H9 (cell line): ENCODE measurements at regions not wholly inside any gene's neighbourhood (a gene's known extent, or its start where the extent isn't known, plus 50 kb on each side); places are given as distances from the start of the nearest gene placed in this dataset.

Source experiments
- DNase-seq: peaks from one replicate; pipeline ENCODE4 v3.0.0-alpha.2; 2017
- H2AFZ ChIP-seq: one replicate; pipeline ENCODE4 v1.6.1; 2013; ENCODE audit warnings: mild to moderate bottlenecking, low read length, control low read depth, moderate library complexity
- H2AK5ac ChIP-seq: 2 replicates; pipeline ENCODE4 v1.6.1; 2013; ENCODE audit warnings: low read length, control low read depth, mixed read lengths; ENCODE audit not compliant: insufficient read length
- H2BK120ac ChIP-seq: one replicate; pipeline ENCODE4 v1.6.1; 2013; ENCODE audit warnings: low read depth, mild to moderate bottlenecking, low read length, control low read depth, inconsistent platforms; ENCODE audit not compliant: poor library complexity, severe bottlenecking
- H2BK12ac ChIP-seq: 2 replicates; pipeline ENCODE4 v1.6.1; 2013; ENCODE audit warnings: low read length, control low read depth, mixed read lengths, low read depth; ENCODE audit not compliant: insufficient read length
- H2BK15ac ChIP-seq: 2 replicates; pipeline ENCODE4 v1.6.1; 2013; ENCODE audit warnings: low read depth, low read length, control low read depth
- H2BK20ac ChIP-seq: one replicate; pipeline ENCODE4 v1.6.1; 2013; ENCODE audit warnings: low read depth, mild to moderate bottlenecking, low read length, control low read depth, inconsistent platforms; ENCODE audit not compliant: poor library complexity, severe bottlenecking
- H2BK5ac ChIP-seq: 2 replicates; pipeline ENCODE4 v1.6.1; 2013; ENCODE audit warnings: low read length, control low read depth, mixed read lengths; ENCODE audit not compliant: insufficient read length
- H3K14ac ChIP-seq: 2 replicates; pipeline ENCODE4 v1.6.1; 2013; ENCODE audit warnings: low read length, control low read depth; ENCODE audit not compliant: insufficient read depth
- H3K18ac ChIP-seq: 2 replicates; pipeline ENCODE4 v1.6.1; 2013; ENCODE audit warnings: low read depth, mild to moderate bottlenecking, mixed read lengths, low read length, control low read depth; ENCODE audit not compliant: insufficient read length
- H3K23ac ChIP-seq: 2 replicates; pipeline ENCODE4 v1.6.1; 2013; ENCODE audit warnings: low read length, control low read depth, mixed read lengths, low read depth; ENCODE audit not compliant: insufficient read length
- H3K23me2 ChIP-seq: 2 replicates; pipeline ENCODE4 v1.6.1; 2013; ENCODE audit warnings: low read depth, mild to moderate bottlenecking, mixed read lengths, low read length, control low read depth; ENCODE audit not compliant: insufficient read length, poor library complexity, severe bottlenecking
- H3K27ac ChIP-seq: 2 replicates; pipeline ENCODE4 v1.5.1; 2013; ENCODE audit warnings: low read length, control low read depth, mixed read lengths, low read depth; ENCODE audit not compliant: insufficient read length
- H3K27me3 ChIP-seq: 2 replicates; pipeline ENCODE4 v1.6.1; 2013; ENCODE audit warnings: low read length, control low read depth, inconsistent platforms; ENCODE audit not compliant: insufficient read depth
- H3K4ac ChIP-seq: 2 replicates; pipeline ENCODE4 v1.6.1; 2013; ENCODE audit warnings: low read depth, mild to moderate bottlenecking, control low read depth, inconsistent platforms, low read length, moderate library complexity
- H3K4me1 ChIP-seq: 2 replicates; pipeline ENCODE4 v1.6.1; 2013; ENCODE audit warnings: low read length, control low read depth, inconsistent platforms; ENCODE audit not compliant: insufficient read depth
- H3K4me2 ChIP-seq: 2 replicates; pipeline ENCODE4 v1.6.1; 2013; ENCODE audit warnings: low read length, control low read depth, mixed read lengths; ENCODE audit not compliant: insufficient read length, insufficient read depth
- H3K56ac ChIP-seq: 2 replicates; pipeline ENCODE4 v1.6.1; 2013; ENCODE audit warnings: low read depth, mild to moderate bottlenecking, mixed read lengths, low read length, control low read depth; ENCODE audit not compliant: insufficient read length
- H3K79me1 ChIP-seq: 2 replicates; pipeline ENCODE4 v1.6.1; 2013; ENCODE audit warnings: low read depth, mild to moderate bottlenecking, moderate library complexity, low read length, control low read depth, inconsistent platforms; ENCODE audit not compliant: insufficient read depth, poor library complexity, severe bottlenecking
- H3K79me2 ChIP-seq: 2 replicates; pipeline ENCODE4 v1.6.1; 2013; ENCODE audit warnings: low read length, control low read depth, inconsistent platforms; ENCODE audit not compliant: insufficient read depth
- H3K9ac ChIP-seq: 2 replicates; pipeline ENCODE4 v1.6.1; 2013; ENCODE audit warnings: low read length, control low read depth, mixed read lengths; ENCODE audit not compliant: insufficient read length; ENCODE audit errors: extremely low read depth
- H3K9me3 ChIP-seq: one replicate; pipeline ENCODE4 v1.6.1; 2013; ENCODE audit warnings: low read depth, low read length, inconsistent platforms; ENCODE audit not compliant: control insufficient read depth
- H3T11ph ChIP-seq: one replicate; pipeline ENCODE4 v1.6.1; 2013; ENCODE audit warnings: mild to moderate bottlenecking, low read length, control low read depth, inconsistent platforms
- H4K20me1 ChIP-seq: one replicate; pipeline ENCODE4 v1.6.1; 2013; ENCODE audit not compliant: control insufficient read depth, insufficient read length, insufficient read depth
- H4K5ac ChIP-seq: 2 replicates; pipeline ENCODE4 v1.6.1; 2013; ENCODE audit warnings: low read depth, mild to moderate bottlenecking, mixed read lengths, low read length, control low read depth; ENCODE audit not compliant: insufficient read length
- H4K8ac ChIP-seq: replicated peaks from 2 replicates; pipeline ENCODE4 v1.6.1; 2013; ENCODE audit warnings: low read length, control low read depth, mixed read lengths, low read depth; ENCODE audit not compliant: insufficient read length
- H4K91ac ChIP-seq: 2 replicates; pipeline ENCODE4 v1.6.1; 2013; ENCODE audit warnings: low read depth, mild to moderate bottlenecking, moderate library complexity, mixed read lengths, low read length, control low read depth; ENCODE audit not compliant: insufficient read length
- H3K27ac Mint-ChIP-seq, 3 experiments: 2 replicates in 2 of 3; 3 replicates in 1 of 3; pipeline ENCODE4 v1.8.0; 2020 to 2021; ENCODE audit warnings: mixed read lengths in 3 of 3, mild to moderate bottlenecking in 1 of 3, moderate library complexity in 1 of 3
- H3K27me3 Mint-ChIP-seq: 2 replicates; pipeline ENCODE4 v1.8.0; 2021; ENCODE audit warnings: low read depth, mild to moderate bottlenecking, moderate library complexity, mixed read lengths
- H3K36me3 Mint-ChIP-seq, 3 experiments: 2 replicates in 2 of 3; 3 replicates in 1 of 3; pipeline ENCODE4 v1.8.0; 2020 to 2021; ENCODE audit warnings: low read depth in 3 of 3, mixed read lengths in 3 of 3; ENCODE audit not compliant: insufficient read depth in 1 of 3
- H3K4me1 Mint-ChIP-seq, 2 experiments: 2 replicates each; pipeline ENCODE4 v1.8.0; 2020; ENCODE audit warnings: mixed read lengths in 2 of 2
- H3K4me3 Mint-ChIP-seq, 2 experiments: 2 replicates in 1 of 2; 3 replicates in 1 of 2; pipeline ENCODE4 v1.8.0; 2020 to 2021; ENCODE audit warnings: mild to moderate bottlenecking in 2 of 2, mixed read lengths in 2 of 2, moderate library complexity in 1 of 2
- H3K9me3 Mint-ChIP-seq, 2 experiments: 2 replicates in 1 of 2; 3 replicates in 1 of 2; pipeline ENCODE4 v1.8.0; 2020; ENCODE audit warnings: mild to moderate bottlenecking in 2 of 2, mixed read lengths in 2 of 2, moderate library complexity in 1 of 2
- WGBS: extraction: QIAGEN DNeasy Blood & Tissue Kit; methylation state at CpG from one replicate; pipeline ENCODE4 v1.1.7; 2013; ENCODE audit warnings: missing lambda C conversion rate, low lambda C conversion rate, mixed read lengths; ENCODE audit not compliant: insufficient read length; ENCODE audit errors: extremely low coverage; 5-methylcytosine and 5-hydroxymethylcytosine counted together
- TF ChIP-seq, protein P1 (sequence below): fragments of 200-600 bp; sonication (generic); conservative IDR thresholded peaks from 3 replicates; pipeline ENCODE4 v1.8.0; 2021; ENCODE audit warnings: antibody characterized with exemption, mild to moderate bottlenecking

DNA sequence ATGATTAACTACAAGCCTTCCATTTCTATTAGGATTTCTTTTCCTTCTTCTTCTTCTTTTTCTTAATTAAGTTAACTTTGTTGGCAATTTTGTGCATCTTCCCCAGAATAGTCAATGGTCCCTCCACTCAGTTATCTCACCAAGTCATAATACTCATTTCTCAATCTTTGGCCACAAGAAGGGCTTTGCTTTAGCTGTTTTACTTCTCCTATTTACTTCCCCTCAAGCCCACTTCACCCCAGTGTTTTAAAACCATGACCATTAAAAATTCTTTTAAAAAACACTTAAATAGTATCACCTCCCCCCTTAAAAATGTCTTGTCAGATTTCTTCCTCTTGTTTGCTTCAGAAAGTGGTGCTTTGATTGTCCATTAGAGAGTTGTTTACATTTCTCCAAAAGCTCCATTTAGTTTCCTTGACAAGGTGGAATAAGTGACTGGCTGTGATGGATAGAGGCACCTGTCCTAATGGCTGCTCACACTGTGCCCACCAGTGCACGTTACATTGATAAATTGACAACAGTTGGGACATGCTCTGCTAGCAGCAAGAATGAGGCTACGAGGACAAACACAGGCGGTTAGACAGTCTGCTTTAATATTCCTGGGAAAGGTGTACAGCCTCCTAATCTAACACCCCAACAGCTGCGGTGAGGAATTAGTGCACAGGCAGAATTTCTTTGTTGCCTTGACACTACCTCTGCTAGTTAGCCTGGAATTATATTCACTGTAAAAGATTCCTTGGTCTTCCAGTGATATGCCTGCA is 354.7 kb downstream of the LMO4 start:
- Mint-ChIP-seq H3K36me3 (peaks cover 0 to 5% (median 4%) of the 10 kb centered on the region in 3 experiments; a peak in 2 of 7 replicates), H3K4me3 (no peak overlapping the region), H3K9me3 (peaks cover 0 to 6% of the 10 kb centered on the region in 2 experiments), H3K27ac (no peak overlapping the region; a peak in 1 of 7 replicates), H3K4me1 (peaks cover 41 to 42% of the 10 kb centered on the region in 2 experiments), H3K27me3 (peaks cover 45% of the 10 kb centered on the region)
- no CpG with 5 or more reads among the region's 4 CpGs for WGBS
- no peak overlapping the region for H3K23ac ChIP-seq
- H2BK5ac ChIP-seq, result no peak overlapping the region
- H3K14ac ChIP-seq, result no peak overlapping the region
- no peak overlapping the region for H4K5ac ChIP-seq
- H2AFZ ChIP-seq, result no peak overlapping the region
- H4K8ac ChIP-seq, result no peak overlapping the region
- TF ChIP-seq, protein P1, sequence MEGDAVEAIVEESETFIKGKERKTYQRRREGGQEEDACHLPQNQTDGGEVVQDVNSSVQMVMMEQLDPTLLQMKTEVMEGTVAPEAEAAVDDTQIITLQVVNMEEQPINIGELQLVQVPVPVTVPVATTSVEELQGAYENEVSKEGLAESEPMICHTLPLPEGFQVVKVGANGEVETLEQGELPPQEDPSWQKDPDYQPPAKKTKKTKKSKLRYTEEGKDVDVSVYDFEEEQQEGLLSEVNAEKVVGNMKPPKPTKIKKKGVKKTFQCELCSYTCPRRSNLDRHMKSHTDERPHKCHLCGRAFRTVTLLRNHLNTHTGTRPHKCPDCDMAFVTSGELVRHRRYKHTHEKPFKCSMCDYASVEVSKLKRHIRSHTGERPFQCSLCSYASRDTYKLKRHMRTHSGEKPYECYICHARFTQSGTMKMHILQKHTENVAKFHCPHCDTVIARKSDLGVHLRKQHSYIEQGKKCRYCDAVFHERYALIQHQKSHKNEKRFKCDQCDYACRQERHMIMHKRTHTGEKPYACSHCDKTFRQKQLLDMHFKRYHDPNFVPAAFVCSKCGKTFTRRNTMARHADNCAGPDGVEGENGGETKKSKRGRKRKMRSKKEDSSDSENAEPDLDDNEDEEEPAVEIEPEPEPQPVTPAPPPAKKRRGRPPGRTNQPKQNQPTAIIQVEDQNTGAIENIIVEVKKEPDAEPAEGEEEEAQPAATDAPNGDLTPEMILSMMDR, result no peak
- H4K91ac ChIP-seq, result no peak overlapping the region
- no peak overlapping the region for H3K4ac ChIP-seq
- no peaks in the 10 kb centered on the region for H3K23me2 ChIP-seq
- H3K9me3 ChIP-seq, result no peaks in the 10 kb centered on the region
- H2BK15ac ChIP-seq, result no peak overlapping the region
- H3K4me1 ChIP-seq, result peaks cover 9% of the 10 kb centered on the region; the same call in 1 of the 2 replicates
- no peak overlapping the region for H3K9ac ChIP-seq
- H2BK120ac ChIP-seq, result no peak overlapping the region
- H3K79me1 ChIP-seq, result no peaks in the 10 kb centered on the region
- H3K4me2 ChIP-seq, result no peak overlapping the region
- H2BK12ac ChIP-seq, result no peak overlapping the region
- no peak overlapping the region for H3T11ph ChIP-seq
- no peaks in the 10 kb centered on the region for H3K79me2 ChIP-seq
- no peak overlapping the region for H3K27ac ChIP-seq
- H2AK5ac ChIP-seq, result no peak overlapping the region
- no peak overlapping the region for H3K18ac ChIP-seq
- no peaks in the 10 kb centered on the region for H4K20me1 ChIP-seq
- no peak for DNase-seq
- H3K56ac ChIP-seq, result no peak overlapping the region
- no peak overlapping the region for H2BK20ac ChIP-seq
- no peaks in the 10 kb centered on the region; the same call in 1 of the 2 replicates for H3K27me3 ChIP-seq
